Mesodermal cell (in vitro differentiated cells): ENCODE measurements at regions not wholly inside any gene's neighbourhood (a gene's known extent, or its start where the extent isn't known, plus 50 kb on each side); places are given as distances from the start of the nearest gene placed in this dataset.

ENCODE experiments used
- H3K27ac ChIP-seq: 2 replicates; pipeline ENCODE4 v1.7.0; 2013; ENCODE audit warnings: mild to moderate bottlenecking, low read depth, low read length, moderate library complexity; ENCODE audit not compliant: severe bottlenecking
- H3K36me3 ChIP-seq: 2 replicates; pipeline ENCODE4 v1.7.1; 2013; ENCODE audit warnings: mild to moderate bottlenecking, low read length, moderate library complexity; ENCODE audit not compliant: control insufficient read depth, insufficient read depth
- H3K4me1 ChIP-seq: one replicate; pipeline ENCODE4 v1.7.1; 2013; ENCODE audit warnings: mild to moderate bottlenecking, low read length; ENCODE audit not compliant: insufficient read depth, control insufficient read depth, poor library complexity, severe bottlenecking
- H3K4me3 ChIP-seq: 2 replicates; pipeline ENCODE4 v1.7.0; 2013; ENCODE audit warnings: low read length, control low read depth, mild to moderate bottlenecking; ENCODE audit not compliant: insufficient read depth, poor library complexity, severe bottlenecking; ENCODE audit errors: extremely low read depth
- H3K9me3 ChIP-seq: 2 replicates; pipeline ENCODE4 v1.7.1; 2013; ENCODE audit warnings: mild to moderate bottlenecking, low read length, moderate library complexity; ENCODE audit not compliant: control insufficient read depth
- WGBS, 2 experiments: methylation state at CpG; one replicate each; pipeline ENCODE4 v1.1.5; 2013; ENCODE audit warnings: missing lambda C conversion rate in 2 of 2; ENCODE audit not compliant: insufficient coverage in 2 of 2; 5-methylcytosine and 5-hydroxymethylcytosine counted together

GRCh38 chr17:33511670-33512069 lies 218.6 kb upstream of the ASIC2 start:
- Histone ChIP-seq H3K27ac (no peak overlapping the region), H3K9me3 (peaks cover 6% of the 10 kb centered on the region)
- 83 to 100% methylated on average over 1 of the region's 2 CpGs for WGBS, 2 experiments

GRCh38 chr17:33512113-33512512 lies 219.0 kb upstream of the ASIC2 start:
- Histone ChIP-seq H3K4me3 (no peak overlapping the region), H3K9me3 (peaks cover 6% of the 10 kb centered on the region), H3K36me3 (no peaks in the 10 kb centered on the region), H3K4me1 (peaks cover 3% of the 10 kb centered on the region), H3K27ac (no peak overlapping the region)

More at GRCh38 chr17:33511670-33512069, 218.6 kb upstream of the ASIC2 start:
- Histone ChIP-seq H3K36me3 (no peaks in the 10 kb centered on the region), H3K4me3 (no peak overlapping the region), H3K4me1 (peaks cover 7% of the 10 kb centered on the region)

- peaks cover 6% of the 10 kb centered on the region for H3K9me3 ChIP-seq
- H3K36me3 ChIP-seq, result no peaks in the 10 kb centered on the region
- no peaks in the 10 kb centered on the region for H3K4me1 ChIP-seq
- WGBS, 2 experiments, result 90 to 91% methylated on average over 4 to 5 of the region's 5 CpGs
- no peak overlapping the region for H3K27ac ChIP-seq
- no peak overlapping the region for H3K4me3 ChIP-seq
These were observed 220.7 kb upstream of the ASIC2 start for GRCh38 chr17:33513769-33514168.

- Histone ChIP-seq H3K9me3 (peaks cover 6% of the 10 kb centered on the region), H3K4me1 (no peaks in the 10 kb centered on the region), H3K27ac (no peak overlapping the region), H3K4me3 (no peak overlapping the region), H3K36me3 (no peaks in the 10 kb centered on the region)
- WGBS, 2 experiments, result 87 to 100% methylated on average over 3 of the region's 6 CpGs
These were observed 221.3 kb upstream of the ASIC2 start for GRCh38 chr17:33514369-33514768.

- peaks cover 6% of the 10 kb centered on the region for H3K9me3 ChIP-seq
- peaks cover 3% of the 10 kb centered on the region for H3K4me1 ChIP-seq
- no peak overlapping the region for H3K4me3 ChIP-seq
- H3K36me3 ChIP-seq, result no peaks in the 10 kb centered on the region
- H3K27ac ChIP-seq, result no peak overlapping the region
- 100% methylated on average over 2 to 4 of the region's 7 CpGs for WGBS, 2 experiments
These were observed 222.9 kb upstream of the ASIC2 start for GRCh38 chr17:33515974-33516373.

- H3K9me3 ChIP-seq, result peaks cover 6% of the 10 kb centered on the region
- no peak overlapping the region for H3K27ac ChIP-seq
- WGBS, 2 experiments, result 92 to 94% methylated on average over 2 of the region's 5 CpGs
- no peak overlapping the region for H3K4me3 ChIP-seq
- H3K36me3 ChIP-seq, result no peaks in the 10 kb centered on the region
- peaks cover 3% of the 10 kb centered on the region for H3K4me1 ChIP-seq
These were observed 223.6 kb upstream of the ASIC2 start for GRCh38 chr17:33516645-33517044.

- WGBS, 2 experiments, result no CpG with 5 or more reads among the region's 5 CpGs
- peaks cover 6% of the 10 kb centered on the region for H3K9me3 ChIP-seq
- H3K27ac ChIP-seq, result no peak overlapping the region
- no peak overlapping the region for H3K4me3 ChIP-seq
- H3K36me3 ChIP-seq, result no peaks in the 10 kb centered on the region
- peaks cover 3% of the 10 kb centered on the region for H3K4me1 ChIP-seq
These were observed 224.7 kb upstream of the ASIC2 start for GRCh38 chr17:33517746-33518145.

GRCh38 chr17:33519692-33520091 lies 226.6 kb upstream of the ASIC2 start:
- 83 to 85% methylated on average over 4 of the region's 4 CpGs for WGBS, 2 experiments
- H3K36me3 ChIP-seq, result no peaks in the 10 kb centered on the region
- H3K4me3 ChIP-seq, result no peak overlapping the region
- peaks cover 3% of the 10 kb centered on the region for H3K4me1 ChIP-seq
- H3K9me3 ChIP-seq, result no peaks in the 10 kb centered on the region
- H3K27ac ChIP-seq, result no peak overlapping the region

- H3K36me3 ChIP-seq, result no peaks in the 10 kb centered on the region
- no peak overlapping the region for H3K4me3 ChIP-seq
- 51 to 65% methylated on average over 9 to 12 of the region's 13 CpGs for WGBS, 2 experiments
- no peak overlapping the region for H3K27ac ChIP-seq
- H3K4me1 ChIP-seq, result peaks cover 3% of the 10 kb centered on the region
- no peaks in the 10 kb centered on the region for H3K9me3 ChIP-seq
These were observed 227.6 kb upstream of the ASIC2 start for GRCh38 chr17:33520426-33521330.

- Histone ChIP-seq H3K27ac (no peak overlapping the region), H3K4me1 (peaks cover 3% of the 10 kb centered on the region), H3K36me3 (no peaks in the 10 kb centered on the region), H3K9me3 (no peaks in the 10 kb centered on the region), H3K4me3 (no peak overlapping the region)
- WGBS, 2 experiments, result 46 to 58% methylated on average over 4 of the region's 5 CpGs
These were observed 228.7 kb upstream of the ASIC2 start for GRCh38 chr17:33521784-33522183.

- Histone ChIP-seq H3K27ac (no peak overlapping the region), H3K4me1 (peaks cover 3% of the 10 kb centered on the region), H3K9me3 (peaks cover 8% of the 10 kb centered on the region), H3K36me3 (no peaks in the 10 kb centered on the region), H3K4me3 (no peak overlapping the region)
- WGBS, 2 experiments, result 71 to 74% methylated on average over 5 to 6 of the region's 8 CpGs
These were observed 229.5 kb upstream of the ASIC2 start for GRCh38 chr17:33522623-33523022.
